Panc1 (cell line): ENCODE measurements at regions not wholly inside any gene's neighbourhood (a gene's known extent, or its start where the extent isn't known, plus 50 kb on each side); places are given as distances from the start of the nearest gene placed in this dataset.

Source experiments
- ATAC-seq: fragments of 200-7000 bp; cut with Tn5 transposase; 2 replicates; pipeline ENCODE4 v1.9.1; 2020; ENCODE audit warnings: mild to moderate bottlenecking, moderate library complexity
- BruUV-seq: library from RNA; stranded (reverse); fragments of 400-500 nt; replicated peaks from 2 replicates; lab custom pipeline; 2021; lab: Mats Ljungman, UMichigan
- CTCF ChIA-PET: fragments of 300-600 bp; sonication (Branson Sonifier 250); formaldehyde crosslinking; loops from one replicate; lab custom pipeline; 2022; ENCODE audit warnings: antibody characterized with exemption; lab: Charles Lee
- POLR2A ChIA-PET: fragments of 300-600 bp; sonication (Branson Sonifier 250); formaldehyde crosslinking; loops from one replicate; lab custom pipeline; 2022; ENCODE audit warnings: antibody characterized with exemption; lab: Charles Lee
- DNase-seq: peaks from one replicate; pipeline ENCODE4 v3.0.0-alpha.2; 2010; ENCODE audit warnings: low read depth, low spot score
- H3K27ac ChIP-seq: 2 replicates; pipeline ENCODE4 v1.5.1; 2011; ENCODE audit warnings: mild to moderate bottlenecking, low read length, inconsistent platforms
- H3K27me3 ChIP-seq: fragments of 200-500 bp; sonication (Bioruptor generic); 2 replicates; pipeline ENCODE4 v1.6.0; 2014; ENCODE audit warnings: low read length, inconsistent platforms; ENCODE audit not compliant: control insufficient read depth, insufficient read depth
- H3K36me3 ChIP-seq: fragments of 200-500 bp; sonication (Bioruptor generic); 2 replicates; pipeline ENCODE4 v1.5.1; 2014; ENCODE audit warnings: inconsistent platforms, mild to moderate bottlenecking, low read length, moderate library complexity; ENCODE audit not compliant: control insufficient read depth, insufficient read depth
- H3K4me1 ChIP-seq: 2 replicates; pipeline ENCODE4 v1.5.1; 2011; ENCODE audit warnings: inconsistent platforms, mild to moderate bottlenecking, low read length, moderate library complexity; ENCODE audit not compliant: control insufficient read depth, insufficient read depth
- H3K4me3 ChIP-seq, 2 experiments: 2 replicates each; pipeline ENCODE4 v1.5.1; 2011 to 2012; ENCODE audit warnings: low read depth in 2 of 2, low read length in 2 of 2, mild to moderate bottlenecking in 2 of 2, inconsistent platforms in 1 of 2, moderate library complexity in 1 of 2
- H3K9me3 ChIP-seq: fragments of 200-500 bp; sonication (Bioruptor generic); 2 replicates; pipeline ENCODE4 v1.5.1; 2014; ENCODE audit warnings: low read depth, mild to moderate bottlenecking, inconsistent platforms, low read length, moderate library complexity; ENCODE audit not compliant: control insufficient read depth, insufficient read depth
- CTCF ChIP-seq: fragments of 450-650 bp; IDR thresholded peaks from 2 replicates; pipeline ENCODE4 v1.5.1; 2017; ENCODE audit warnings: mild to moderate bottlenecking
- POLR2AphosphoS5 ChIP-seq: IDR thresholded peaks from 2 replicates; pipeline ENCODE4 v1.6.1; 2012; ENCODE audit warnings: mild to moderate bottlenecking, low read depth, low read length, moderate library complexity
- REST ChIP-seq, 2 experiments: IDR thresholded peaks; 2 replicates each; pipeline ENCODE4 v1.6.1; 2011 to 2012; ENCODE audit warnings: low read depth in 2 of 2, control low read depth in 1 of 2, low read length in 1 of 2, mild to moderate bottlenecking in 1 of 2, moderate library complexity in 1 of 2; ENCODE audit not compliant: insufficient read depth in 1 of 2
- SIN3A ChIP-seq: IDR thresholded peaks from 2 replicates; pipeline ENCODE4 v1.6.1; 2012; ENCODE audit warnings: low read depth, mild to moderate bottlenecking, low read length, moderate library complexity, borderline replicate concordance; ENCODE audit not compliant: insufficient read depth
- TCF7L2 ChIP-seq: IDR thresholded peaks from 2 replicates; pipeline ENCODE4 v1.6.1; 2011; ENCODE audit warnings: mild to moderate bottlenecking, low read depth, low read length, inconsistent platforms
- in situ Hi-C: cut with HindIII; loops from 2 replicates; pipeline ENCODE4 v1.10.0; 2016; ENCODE audit warnings: low sequenced_read_pairs, low pct_unique_long_range_greater_than_20kb
- intact Hi-C: fragments of 100-400 bp; cut with micrococcal nuclease; formaldehyde crosslinking; loops from one replicate; pipeline ENCODE4 v1.10.0; 2022; ENCODE audit not compliant: unreplicated experiment

GRCh38 chr17:55926276-55926990, 175.6 kb downstream of the PCTP start:
- POLR2A ChIA-PET, result no interaction called here
- no peak overlapping the region for H3K4me3 ChIP-seq
- H3K27me3 ChIP-seq, result no peaks in the 10 kb centered on the region
- intact Hi-C loops (no loop called here), in situ Hi-C loops (no loop called here)
- ATAC-seq (no peak), DNase-seq (no peak)
- no peaks in the 10 kb centered on the region for H3K36me3 ChIP-seq
- no peaks in the 10 kb centered on the region for H3K9me3 ChIP-seq
- no TSS peak for BruUV-seq
- no peaks in the 10 kb centered on the region for H3K4me1 ChIP-seq
- H3K27ac ChIP-seq, result no peak overlapping the region
- TF ChIP-seq REST (IDR thresholded peaks at IDR 0.05; ENCODE audit: insufficient read depth in 1 of 2, low read depth in 2 of 2, low read length in 1 of 2) (no peak), TCF7L2 (no peak), SIN3A (no peak), CTCF (no peak)
- CTCF ChIA-PET, result no interaction called here

- H3K4me3 ChIP-seq, result no peak overlapping the region
- intact Hi-C loops (no loop called here), in situ Hi-C loops (no loop called here)
- no peak overlapping the region for H3K27ac ChIP-seq
- TF ChIP-seq POLR2AphosphoS5 (no peak), SIN3A (no peak), CTCF (no peak), TCF7L2 (no peak), REST (IDR thresholded peaks at IDR 0.05; ENCODE audit: insufficient read depth in 1 of 2, low read depth in 2 of 2, low read length in 1 of 2) (no peak)
- no peaks in the 10 kb centered on the region for H3K4me1 ChIP-seq
- H3K36me3 ChIP-seq, result no peaks in the 10 kb centered on the region
- ATAC-seq (no peak), DNase-seq (no peak)
- H3K9me3 ChIP-seq, result no peaks in the 10 kb centered on the region
- ChIA-PET CTCF (no interaction called here), POLR2A (no interaction called here)
- BruUV-seq, result no TSS peak
- no peaks in the 10 kb centered on the region for H3K27me3 ChIP-seq
Measured at GRCh38 chr17:55930291-55930809, 179.5 kb downstream of the PCTP start.
